HEK293 (cell line): ENCODE measurements at regions not wholly inside any gene's neighbourhood (a gene's known extent, or its start where the extent isn't known, plus 50 kb on each side); places are given as distances from the start of the nearest gene placed in this dataset.

Experiments
- CTCF ChIA-PET: fragments of 350-600 bp; formaldehyde crosslinking; extraction: SDS; loops from one replicate; lab custom pipeline; 2021; ENCODE audit warnings: antibody characterized with exemption; lab: Yijun Ruan, JAX
- POLR2A ChIA-PET: fragments of 300-600 bp; formaldehyde crosslinking; extraction: SDS; loops from one replicate; lab custom pipeline; 2020; ENCODE audit warnings: antibody characterized with exemption, inconsistent platforms; lab: Yijun Ruan, JAX
- H3K27ac ChIP-seq: fragments of 200-500 bp; sonication (Bioruptor generic); 2 replicates; pipeline ENCODE4 v1.5.1; 2014; ENCODE audit warnings: low read depth, low read length, control low read depth, inconsistent platforms; ENCODE audit errors: extremely low read depth
- H3K36me3 ChIP-seq, 2 experiments: fragments of 200-500 bp in 1 of 2; sonication (Bioruptor generic) in 1 of 2; 1 replicate in 1 of 2; 2 replicates in 1 of 2; pipeline ENCODE4 v1.5.1; 2014 to 2017; ENCODE audit warnings: inconsistent platforms in 2 of 2, low read length in 2 of 2; ENCODE audit not compliant: control insufficient read depth in 2 of 2, insufficient read depth in 1 of 2
- H3K4me1 ChIP-seq: fragments of 200-500 bp; sonication (Bioruptor generic); 2 replicates; pipeline ENCODE4 v1.5.1; 2014; ENCODE audit warnings: mild to moderate bottlenecking, low read length, inconsistent platforms; ENCODE audit not compliant: control insufficient read depth, insufficient read depth
- H3K4me3 ChIP-seq: 2 replicates; pipeline ENCODE4 v1.5.1; 2011; ENCODE audit warnings: low read depth, mild to moderate bottlenecking, control low read depth, low read length, moderate library complexity
- H3K9me3 ChIP-seq: fragments of 200-500 bp; sonication (Bioruptor generic); 2 replicates; pipeline ENCODE4 v1.5.1; 2014; ENCODE audit warnings: low read depth, low read length, inconsistent platforms; ENCODE audit not compliant: control insufficient read depth, insufficient read depth
- KLF16 ChIP-seq: fragments of 450-650 bp; formaldehyde crosslinking; IDR thresholded peaks from 2 replicates; pipeline ENCODE4 v1.5.1; 2017; ENCODE audit warnings: missing biosample characterization, missing genetic modification characterization
- PRDM2 ChIP-seq: fragments of 450-650 bp; formaldehyde crosslinking; IDR thresholded peaks from 2 replicates; pipeline ENCODE4 v1.5.1; 2016; ENCODE audit warnings: missing biosample characterization, missing genetic modification characterization, borderline replicate concordance
- PRDM6 ChIP-seq: fragments of 450-650 bp; formaldehyde crosslinking; IDR thresholded peaks from 2 replicates; pipeline ENCODE4 v1.5.1; 2017; ENCODE audit warnings: missing biosample characterization, missing genetic modification characterization
- YY1 ChIP-seq: fragments of 450-650 bp; formaldehyde crosslinking; IDR thresholded peaks from 2 replicates; pipeline ENCODE4 v1.5.1; 2018; ENCODE audit warnings: missing biosample characterization, missing genetic modification characterization
- ZBTB1 ChIP-seq: fragments of 450-650 bp; formaldehyde crosslinking; IDR thresholded peaks from 2 replicates; pipeline ENCODE4 v1.5.1; 2016; ENCODE audit warnings: missing biosample characterization, missing genetic modification characterization
- ZBTB21 ChIP-seq: fragments of 450-650 bp; formaldehyde crosslinking; IDR thresholded peaks from 2 replicates; pipeline ENCODE4 v1.5.1; 2017; ENCODE audit warnings: missing biosample characterization, missing genetic modification characterization
- ZFP3 ChIP-seq: fragments of 450-650 bp; formaldehyde crosslinking; IDR thresholded peaks from 2 replicates; pipeline ENCODE4 v1.5.1; 2016; ENCODE audit warnings: low read depth, missing biosample characterization, missing genetic modification characterization
- ZIC2 ChIP-seq: fragments of 450-650 bp; formaldehyde crosslinking; IDR thresholded peaks from 2 replicates; pipeline ENCODE4 v1.5.1; 2016; ENCODE audit warnings: missing biosample characterization, missing genetic modification characterization
- ZNF114 ChIP-seq: fragments of 450-650 bp; formaldehyde crosslinking; IDR thresholded peaks from 2 replicates; pipeline ENCODE4 v1.5.0; 2017; ENCODE audit warnings: missing biosample characterization, missing genetic modification characterization
- ZNF175 ChIP-seq: fragments of 450-650 bp; formaldehyde crosslinking; IDR thresholded peaks from 2 replicates; pipeline ENCODE4 v1.5.1; 2016; ENCODE audit warnings: missing biosample characterization, missing genetic modification characterization
- ZNF416 ChIP-seq: fragments of 450-650 bp; formaldehyde crosslinking; IDR thresholded peaks from 2 replicates; pipeline ENCODE4 v1.5.1; 2016; ENCODE audit warnings: missing biosample characterization, missing genetic modification characterization
- ZNF514 ChIP-seq: fragments of 450-650 bp; formaldehyde crosslinking; IDR thresholded peaks from 2 replicates; pipeline ENCODE4 v1.5.1; 2016; ENCODE audit warnings: missing biosample characterization, missing genetic modification characterization
- ZNF530 ChIP-seq: fragments of 450-650 bp; formaldehyde crosslinking; IDR thresholded peaks from 2 replicates; pipeline ENCODE4 v1.5.1; 2016; ENCODE audit warnings: low read depth, missing biosample characterization, missing genetic modification characterization
- ZNF585B ChIP-seq: fragments of 450-650 bp; formaldehyde crosslinking; IDR thresholded peaks from 2 replicates; pipeline ENCODE4 v1.5.1; 2016; ENCODE audit warnings: missing biosample characterization, missing genetic modification characterization
- ZNF596 ChIP-seq: fragments of 450-650 bp; IDR thresholded peaks from 2 replicates; pipeline ENCODE4 v1.5.0; 2018; ENCODE audit warnings: missing biosample characterization, mild to moderate bottlenecking, missing genetic modification characterization, moderate library complexity
- ZNF654 ChIP-seq: fragments of 450-650 bp; formaldehyde crosslinking; IDR thresholded peaks from 2 replicates; pipeline ENCODE4 v1.5.1; 2016; ENCODE audit warnings: low read depth, missing biosample characterization, missing genetic modification characterization
- ZNF664 ChIP-seq: fragments of 450-650 bp; formaldehyde crosslinking; IDR thresholded peaks from 2 replicates; pipeline ENCODE4 v1.5.1; 2016; ENCODE audit warnings: missing biosample characterization, missing genetic modification characterization
- ZNF704 ChIP-seq: fragments of 450-650 bp; formaldehyde crosslinking; IDR thresholded peaks from 2 replicates; pipeline ENCODE4 v1.5.1; 2016; ENCODE audit warnings: missing biosample characterization, missing genetic modification characterization
- ZXDB ChIP-seq: fragments of 450-650 bp; formaldehyde crosslinking; IDR thresholded peaks from 2 replicates; pipeline ENCODE4 v1.5.1; 2016; ENCODE audit warnings: missing biosample characterization, missing genetic modification characterization
- TF ChIP-seq, protein P1 (sequence below): fragments of 450-650 bp; formaldehyde crosslinking; IDR thresholded peaks from 2 replicates; pipeline ENCODE4 v1.5.1; 2016; ENCODE audit warnings: missing biosample characterization, missing genetic modification characterization
- TF ChIP-seq, protein P2 (sequence below): fragments of 450-650 bp; formaldehyde crosslinking; IDR thresholded peaks from 2 replicates; pipeline ENCODE4 v1.5.1; 2017; ENCODE audit warnings: missing biosample characterization, missing genetic modification characterization

GRCh38 chr20:57869291-57869950 is 159.6 kb upstream of the PMEPA1 start:
- Histone ChIP-seq H3K36me3 (no peaks in the 10 kb centered on the region), H3K4me1 (0 out of 2 replicates have a peak, but pooled peaks cover 3% of the 10 kb centered on the region), H3K27ac (no peak overlapping the region), H3K4me3 (no peak overlapping the region), H3K9me3 (no peaks in the 10 kb centered on the region)
- TF ChIP-seq YY1 (tag by site-specific recombination), result no peak
- TF ChIP-seq ZNF596 (tag by site-specific recombination), result no peak
- no peak for TF ChIP-seq ZNF654 (tag by site-specific recombination)
- TF ChIP-seq PRDM6, result no peak
- TF ChIP-seq ZIC2 (tag by site-specific recombination), result 0 out of 2 replicates have a peak, but pooled peaks have one; percentile 21
- no peak for TF ChIP-seq ZNF530
- TF ChIP-seq ZNF664, result no peak
- TF ChIP-seq ZFP3, result no peak
- ChIA-PET POLR2A (no interaction called here), CTCF (interaction anchor here (0.6 kb wide), 1 partner anchor 273 kb away, joined by 3 read pairs; no protein-coding TSS in a partner anchor)

DNA sequence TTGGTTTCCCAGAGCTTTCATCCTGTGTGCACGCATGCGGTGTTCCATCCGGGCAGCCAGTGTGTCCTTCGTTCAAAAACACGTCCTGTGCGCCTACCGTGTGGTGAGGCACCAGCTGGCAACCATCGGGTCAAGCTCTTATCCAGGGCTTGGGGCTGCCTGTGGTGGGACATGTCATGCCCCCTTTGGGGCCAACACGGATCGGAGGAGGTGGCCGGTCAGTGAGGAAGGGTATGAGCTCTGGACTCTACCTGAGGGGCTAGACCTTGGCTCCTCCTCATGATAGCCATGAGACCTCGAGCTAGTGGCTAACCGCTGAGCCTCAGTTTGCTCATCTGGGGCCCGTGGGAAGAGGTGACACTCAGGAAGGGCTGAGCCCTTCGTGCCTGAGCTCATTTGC is 158.5 kb upstream of the PMEPA1 start:
- Histone ChIP-seq H3K27ac (no peak overlapping the region), H3K36me3 (no peaks in the 10 kb centered on the region), H3K4me3 (no peak overlapping the region), H3K9me3 (no peaks in the 10 kb centered on the region), H3K4me1 (0 out of 2 replicates have a peak, but pooled peaks cover 3% of the 10 kb centered on the region)
- POLR2A ChIA-PET, result no interaction called here
- CTCF ChIA-PET, result no interaction called here
- no peak for TF ChIP-seq ZNF416 (tag by site-specific recombination)
- TF ChIP-seq, protein P1, sequence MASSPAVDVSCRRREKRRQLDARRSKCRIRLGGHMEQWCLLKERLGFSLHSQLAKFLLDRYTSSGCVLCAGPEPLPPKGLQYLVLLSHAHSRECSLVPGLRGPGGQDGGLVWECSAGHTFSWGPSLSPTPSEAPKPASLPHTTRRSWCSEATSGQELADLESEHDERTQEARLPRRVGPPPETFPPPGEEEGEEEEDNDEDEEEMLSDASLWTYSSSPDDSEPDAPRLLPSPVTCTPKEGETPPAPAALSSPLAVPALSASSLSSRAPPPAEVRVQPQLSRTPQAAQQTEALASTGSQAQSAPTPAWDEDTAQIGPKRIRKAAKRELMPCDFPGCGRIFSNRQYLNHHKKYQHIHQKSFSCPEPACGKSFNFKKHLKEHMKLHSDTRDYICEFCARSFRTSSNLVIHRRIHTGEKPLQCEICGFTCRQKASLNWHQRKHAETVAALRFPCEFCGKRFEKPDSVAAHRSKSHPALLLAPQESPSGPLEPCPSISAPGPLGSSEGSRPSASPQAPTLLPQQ, result no peak
- TF ChIP-seq ZNF175 (tag by site-specific recombination), result no peak
- no peak for TF ChIP-seq KLF16 (tag by site-specific recombination)
- no peak for TF ChIP-seq ZBTB1 (tag by site-specific recombination)
- no peak for TF ChIP-seq ZNF114 (tag by site-specific recombination)

DNA sequence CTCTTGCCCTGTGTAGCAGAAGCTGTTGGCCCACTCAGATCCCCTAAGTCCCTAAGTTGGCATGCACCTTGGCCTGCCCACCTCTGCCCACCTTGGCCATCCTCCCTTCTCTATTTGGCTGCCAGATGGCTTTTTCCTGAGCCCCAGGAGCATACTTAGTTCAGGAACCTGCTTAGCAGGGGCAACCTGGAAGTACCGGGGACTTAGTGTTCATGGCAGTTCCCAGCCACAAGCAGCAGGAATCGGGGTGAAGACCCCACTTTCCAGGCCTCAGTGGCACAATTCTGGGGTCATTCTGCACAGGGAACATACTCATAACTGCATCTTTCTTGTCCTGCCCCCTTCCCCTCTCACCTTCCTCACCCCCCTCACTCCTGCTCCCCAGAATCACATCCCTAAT is 158.0 kb upstream of the PMEPA1 start:
- Histone ChIP-seq H3K4me3 (no peak overlapping the region), H3K9me3 (no peaks in the 10 kb centered on the region), H3K27ac (no peak overlapping the region), H3K4me1 (0 out of 2 replicates have a peak, but pooled peaks cover 3% of the 10 kb centered on the region), H3K36me3 (no peaks in the 10 kb centered on the region)
- CTCF ChIA-PET, result interaction anchor here (0.9 kb wide), 1 partner anchor 14 kb away, joined by 3 read pairs; no protein-coding TSS in a partner anchor
- POLR2A ChIA-PET, result no interaction called here
- TF ChIP-seq ZNF514 (tag by site-specific recombination) (no peak), ZBTB21 (tag by site-specific recombination) (no peak), ZXDB (tag by site-specific recombination) (no peak), ZNF585B (no peak), PRDM2 (tag by site-specific recombination) (no peak), ZNF704 (tag by site-specific recombination) (no peak)
- TF ChIP-seq, protein P2, sequence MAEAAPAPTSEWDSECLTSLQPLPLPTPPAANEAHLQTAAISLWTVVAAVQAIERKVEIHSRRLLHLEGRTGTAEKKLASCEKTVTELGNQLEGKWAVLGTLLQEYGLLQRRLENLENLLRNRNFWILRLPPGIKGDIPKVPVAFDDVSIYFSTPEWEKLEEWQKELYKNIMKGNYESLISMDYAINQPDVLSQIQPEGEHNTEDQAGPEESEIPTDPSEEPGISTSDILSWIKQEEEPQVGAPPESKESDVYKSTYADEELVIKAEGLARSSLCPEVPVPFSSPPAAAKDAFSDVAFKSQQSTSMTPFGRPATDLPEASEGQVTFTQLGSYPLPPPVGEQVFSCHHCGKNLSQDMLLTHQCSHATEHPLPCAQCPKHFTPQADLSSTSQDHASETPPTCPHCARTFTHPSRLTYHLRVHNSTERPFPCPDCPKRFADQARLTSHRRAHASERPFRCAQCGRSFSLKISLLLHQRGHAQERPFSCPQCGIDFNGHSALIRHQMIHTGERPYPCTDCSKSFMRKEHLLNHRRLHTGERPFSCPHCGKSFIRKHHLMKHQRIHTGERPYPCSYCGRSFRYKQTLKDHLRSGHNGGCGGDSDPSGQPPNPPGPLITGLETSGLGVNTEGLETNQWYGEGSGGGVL, result no peak
